ENCODE measurements at regions not wholly inside any gene's neighbourhood (a gene's known extent, or its start where the extent isn't known, plus 50 kb on each side); places are given as distances from the start of the nearest gene placed in this dataset.

DNA sequence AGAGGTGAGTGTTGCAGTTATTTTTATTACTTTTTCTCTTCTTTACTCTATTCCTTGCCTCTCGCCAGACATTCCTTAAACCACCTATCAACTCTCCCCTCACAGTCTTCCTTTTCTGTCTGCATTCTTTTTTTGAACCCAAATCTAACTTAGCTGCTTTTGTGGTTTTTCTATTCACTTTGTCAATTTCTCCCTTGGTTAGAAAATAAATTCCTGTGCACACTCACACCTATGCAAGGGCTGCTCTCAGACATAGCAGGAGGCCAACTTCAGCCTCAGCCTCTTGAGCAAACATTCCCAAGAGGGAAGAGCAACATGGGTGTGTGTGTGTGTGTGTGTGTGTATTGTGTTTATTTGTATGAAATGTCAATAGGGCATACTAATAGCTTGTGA is 808.6 kb downstream of the RNF144A start:
- Histone ChIP-seq H3K36me3 (no peaks in the 10 kb centered on the region), H3K9me3 (no peaks in the 10 kb centered on the region), H3K4me1 (peaks cover 0 to 5% (median 3%) of the 10 kb centered on the region in 4 donors), H3K4me3 (no peak overlapping the region), H3K27me3 (no peaks in the 10 kb centered on the region), H3K27ac (replicated peaks in 1 of 4) (no peak overlapping the region)
- TF ChIP-seq, protein P1, sequence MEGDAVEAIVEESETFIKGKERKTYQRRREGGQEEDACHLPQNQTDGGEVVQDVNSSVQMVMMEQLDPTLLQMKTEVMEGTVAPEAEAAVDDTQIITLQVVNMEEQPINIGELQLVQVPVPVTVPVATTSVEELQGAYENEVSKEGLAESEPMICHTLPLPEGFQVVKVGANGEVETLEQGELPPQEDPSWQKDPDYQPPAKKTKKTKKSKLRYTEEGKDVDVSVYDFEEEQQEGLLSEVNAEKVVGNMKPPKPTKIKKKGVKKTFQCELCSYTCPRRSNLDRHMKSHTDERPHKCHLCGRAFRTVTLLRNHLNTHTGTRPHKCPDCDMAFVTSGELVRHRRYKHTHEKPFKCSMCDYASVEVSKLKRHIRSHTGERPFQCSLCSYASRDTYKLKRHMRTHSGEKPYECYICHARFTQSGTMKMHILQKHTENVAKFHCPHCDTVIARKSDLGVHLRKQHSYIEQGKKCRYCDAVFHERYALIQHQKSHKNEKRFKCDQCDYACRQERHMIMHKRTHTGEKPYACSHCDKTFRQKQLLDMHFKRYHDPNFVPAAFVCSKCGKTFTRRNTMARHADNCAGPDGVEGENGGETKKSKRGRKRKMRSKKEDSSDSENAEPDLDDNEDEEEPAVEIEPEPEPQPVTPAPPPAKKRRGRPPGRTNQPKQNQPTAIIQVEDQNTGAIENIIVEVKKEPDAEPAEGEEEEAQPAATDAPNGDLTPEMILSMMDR (IDR thresholded peaks at IDR 0.05) = no peak
- TF ChIP-seq POLR2A (IDR thresholded peaks at IDR 0.05; ENCODE audit: low read depth) (no peak), EP300 (IDR thresholded peaks at IDR 0.05) (no peak), POLR2AphosphoS5 (IDR thresholded peaks at IDR 0.05) (no peak)
- peak; percentile 26 for DNase-seq (ENCODE audit: extremely low spot score)
- intact Hi-C loops (cut with DNase I) = loop anchor here (5.0 kb wide), 1 partner anchor 961 kb away; no protein-coding TSS in a partner anchor
- WGBS = 79% methylated on average over 1 of the region's 1 CpG

DNA sequence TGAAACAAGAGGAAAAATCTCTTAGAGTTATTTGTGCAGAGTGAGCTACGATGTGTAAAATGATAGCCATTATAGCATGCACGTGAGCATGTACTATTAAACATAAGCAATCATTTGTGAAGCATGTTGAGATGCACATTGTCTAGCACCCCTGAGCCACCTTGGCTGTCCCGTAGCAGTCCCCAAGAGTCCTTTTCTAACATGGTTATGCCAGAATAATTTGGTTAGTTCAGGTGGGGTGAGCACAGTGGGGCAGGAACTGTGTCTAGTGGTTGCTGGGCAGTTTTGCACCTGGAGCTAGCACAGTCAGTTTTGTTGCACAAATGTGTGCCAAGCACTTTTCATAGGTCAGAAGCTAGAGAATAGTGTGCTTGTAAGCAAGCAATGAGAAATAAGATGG is 809.8 kb downstream of the RNF144A start:
- intact Hi-C loops (cut with DNase I) = loop anchor here (5.0 kb wide), 1 partner anchor 960 kb away; no protein-coding TSS in a partner anchor
- Histone ChIP-seq H3K9me3 (no peaks in the 10 kb centered on the region), H3K36me3 (no peaks in the 10 kb centered on the region), H3K4me3 (no peak overlapping the region), H3K27ac (replicated peaks in 1 of 4) (no peak overlapping the region), H3K27me3 (no peaks in the 10 kb centered on the region), H3K4me1 (peaks cover 0 to 5% (median 3%) of the 10 kb centered on the region in 4 donors)
- TF ChIP-seq, protein P1 (IDR thresholded peaks at IDR 0.05) = no peak
- TF ChIP-seq POLR2AphosphoS5 (IDR thresholded peaks at IDR 0.05) (no peak), EP300 (IDR thresholded peaks at IDR 0.05) (no peak), POLR2A (IDR thresholded peaks at IDR 0.05; ENCODE audit: low read depth) (no peak)
- peak; percentile 81 for DNase-seq (ENCODE audit: extremely low spot score)
- 97% methylated on average over 3 of the region's 3 CpGs for WGBS

- 97% methylated on average over 8 of the region's 8 CpGs for WGBS
- peak; percentile 77 for DNase-seq (ENCODE audit: extremely low spot score)
- peaks cover 0 to 5% (median 3%) of the 10 kb centered on the region in 4 donors for H3K4me1 ChIP-seq
- H3K4me3 ChIP-seq = no peak overlapping the region
- H3K9me3 ChIP-seq = no peaks in the 10 kb centered on the region
- intact Hi-C loops (cut with DNase I) = loop anchor here (5.0 kb wide), 1 partner anchor 959 kb away; no protein-coding TSS in a partner anchor
- no peak overlapping the region for H3K27ac ChIP-seq (replicated peaks in 1 of 4)
- TF ChIP-seq EP300 (IDR thresholded peaks at IDR 0.05) = no peak
- TF ChIP-seq POLR2A (IDR thresholded peaks at IDR 0.05; ENCODE audit: low read depth) = no peak
- TF ChIP-seq, protein P1 (IDR thresholded peaks at IDR 0.05) = no peak
- no peak for TF ChIP-seq POLR2AphosphoS5 (IDR thresholded peaks at IDR 0.05)
- H3K27me3 ChIP-seq = no peaks in the 10 kb centered on the region
- H3K36me3 ChIP-seq = no peaks in the 10 kb centered on the region
Observed at GRCh38 chr2:7728388-7728787, 811.2 kb downstream of the RNF144A start.

DNA sequence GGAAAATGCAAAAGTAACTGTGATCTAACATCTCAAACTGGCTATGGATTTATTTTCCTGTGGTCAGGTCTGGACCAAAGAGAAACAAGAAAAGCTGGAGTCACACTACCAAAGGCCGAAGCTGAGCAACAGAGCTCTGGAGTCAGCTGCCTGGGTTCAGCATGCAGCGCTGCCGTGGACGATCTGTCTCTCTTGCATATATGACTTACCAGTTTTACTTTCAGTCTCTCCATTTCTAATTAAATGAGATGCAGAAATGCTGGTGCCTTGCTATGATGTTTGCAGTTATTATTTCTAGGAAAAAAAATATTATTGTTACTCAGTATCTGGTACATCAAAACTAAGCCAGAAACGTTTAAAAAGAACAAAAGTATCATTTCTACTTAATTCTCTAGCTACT is 813.2 kb downstream of the RNF144A start:
- 75% methylated on average over 5 of the region's 5 CpGs for WGBS
- no peak overlapping the region for H3K4me3 ChIP-seq
- H3K27me3 ChIP-seq = no peaks in the 10 kb centered on the region
- peaks cover 0 to under 1% (median under 1%) of the 10 kb centered on the region in 4 donors for H3K4me1 ChIP-seq
- TF ChIP-seq, protein P1 (IDR thresholded peaks at IDR 0.05) = no peak
- TF ChIP-seq EP300 (IDR thresholded peaks at IDR 0.05) = no peak
- no peak for TF ChIP-seq POLR2AphosphoS5 (IDR thresholded peaks at IDR 0.05)
- no peak for TF ChIP-seq POLR2A (IDR thresholded peaks at IDR 0.05; ENCODE audit: low read depth)
- no peaks in the 10 kb centered on the region for H3K9me3 ChIP-seq
- H3K36me3 ChIP-seq = no peaks in the 10 kb centered on the region
- intact Hi-C loops (cut with DNase I) = no loop called here
- H3K27ac ChIP-seq (replicated peaks in 1 of 4) = no peak overlapping the region
- DNase-seq (ENCODE audit: extremely low spot score) = peak; percentile 53

- intact Hi-C loops (cut with DNase I) = no loop called here
- no peaks in the 10 kb centered on the region for H3K27me3 ChIP-seq
- WGBS = 69% methylated on average over 4 of the region's 4 CpGs
- no peaks in the 10 kb centered on the region for H3K9me3 ChIP-seq
- no peak for DNase-seq (ENCODE audit: extremely low spot score)
- no peaks in the 10 kb centered on the region for H3K36me3 ChIP-seq
- no peaks in the 10 kb centered on the region for H3K4me1 ChIP-seq
- TF ChIP-seq EP300 (IDR thresholded peaks at IDR 0.05) (no peak), POLR2AphosphoS5 (IDR thresholded peaks at IDR 0.05) (no peak), POLR2A (IDR thresholded peaks at IDR 0.05; ENCODE audit: low read depth) (no peak)
- TF ChIP-seq, protein P1 (IDR thresholded peaks at IDR 0.05) = no peak
- H3K27ac ChIP-seq (replicated peaks in 1 of 4) = no peak overlapping the region
- H3K4me3 ChIP-seq = no peak overlapping the region
Observed at GRCh38 chr2:7730990-7731389, 813.8 kb downstream of the RNF144A start.

All from esophagus muscularis mucosa (tissue), 4 donors.